Panc1 (cell line): ENCODE measurements at regions not wholly inside any gene's neighbourhood (a gene's known extent, or its start where the extent isn't known, plus 50 kb on each side); places are given as distances from the start of the nearest gene placed in this dataset.

ENCODE experiments used
- POLR2AphosphoS5 ChIP-seq: IDR thresholded peaks from 2 replicates; pipeline ENCODE4 v1.6.1; 2012; ENCODE audit warnings: mild to moderate bottlenecking, low read depth, low read length, moderate library complexity
- SIN3A ChIP-seq: IDR thresholded peaks from 2 replicates; pipeline ENCODE4 v1.6.1; 2012; ENCODE audit warnings: low read depth, mild to moderate bottlenecking, low read length, moderate library complexity, borderline replicate concordance; ENCODE audit not compliant: insufficient read depth
- TF ChIP-seq, protein P1 (sequence below): fragments of 450-650 bp; IDR thresholded peaks from 2 replicates; pipeline ENCODE4 v1.5.1; 2017; ENCODE audit warnings: mild to moderate bottlenecking
- TF ChIP-seq, protein P2 (sequence below), 2 experiments: IDR thresholded peaks; 2 replicates each; pipeline ENCODE4 v1.6.1; 2011 to 2012; ENCODE audit warnings: low read depth in 2 of 2, control low read depth in 1 of 2, low read length in 1 of 2, mild to moderate bottlenecking in 1 of 2, moderate library complexity in 1 of 2; ENCODE audit not compliant: insufficient read depth in 1 of 2

DNA sequence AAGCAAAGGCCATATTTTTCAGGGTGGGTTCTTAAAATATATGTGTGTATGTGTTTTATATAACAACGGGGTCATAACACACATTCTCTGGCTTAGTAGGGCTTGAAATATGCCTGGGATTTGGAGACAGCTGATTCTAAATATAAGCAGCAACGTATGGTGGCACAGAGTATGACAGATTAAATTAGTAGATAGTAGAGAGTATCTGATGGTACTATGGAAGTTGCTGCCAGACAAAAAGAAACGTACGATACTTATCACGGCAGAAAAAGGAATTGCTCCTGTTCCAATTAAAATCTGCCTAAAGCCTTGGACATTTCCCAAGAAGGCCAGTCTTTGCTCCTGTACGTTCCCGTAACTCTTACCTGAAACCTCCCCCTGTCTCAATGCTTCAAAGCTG, 607.9 kb upstream of the ID2 start:
- TF ChIP-seq, protein P1, sequence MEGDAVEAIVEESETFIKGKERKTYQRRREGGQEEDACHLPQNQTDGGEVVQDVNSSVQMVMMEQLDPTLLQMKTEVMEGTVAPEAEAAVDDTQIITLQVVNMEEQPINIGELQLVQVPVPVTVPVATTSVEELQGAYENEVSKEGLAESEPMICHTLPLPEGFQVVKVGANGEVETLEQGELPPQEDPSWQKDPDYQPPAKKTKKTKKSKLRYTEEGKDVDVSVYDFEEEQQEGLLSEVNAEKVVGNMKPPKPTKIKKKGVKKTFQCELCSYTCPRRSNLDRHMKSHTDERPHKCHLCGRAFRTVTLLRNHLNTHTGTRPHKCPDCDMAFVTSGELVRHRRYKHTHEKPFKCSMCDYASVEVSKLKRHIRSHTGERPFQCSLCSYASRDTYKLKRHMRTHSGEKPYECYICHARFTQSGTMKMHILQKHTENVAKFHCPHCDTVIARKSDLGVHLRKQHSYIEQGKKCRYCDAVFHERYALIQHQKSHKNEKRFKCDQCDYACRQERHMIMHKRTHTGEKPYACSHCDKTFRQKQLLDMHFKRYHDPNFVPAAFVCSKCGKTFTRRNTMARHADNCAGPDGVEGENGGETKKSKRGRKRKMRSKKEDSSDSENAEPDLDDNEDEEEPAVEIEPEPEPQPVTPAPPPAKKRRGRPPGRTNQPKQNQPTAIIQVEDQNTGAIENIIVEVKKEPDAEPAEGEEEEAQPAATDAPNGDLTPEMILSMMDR: no peak
- TF ChIP-seq POLR2AphosphoS5 (no peak), SIN3A (no peak)
- TF ChIP-seq, protein P2, sequence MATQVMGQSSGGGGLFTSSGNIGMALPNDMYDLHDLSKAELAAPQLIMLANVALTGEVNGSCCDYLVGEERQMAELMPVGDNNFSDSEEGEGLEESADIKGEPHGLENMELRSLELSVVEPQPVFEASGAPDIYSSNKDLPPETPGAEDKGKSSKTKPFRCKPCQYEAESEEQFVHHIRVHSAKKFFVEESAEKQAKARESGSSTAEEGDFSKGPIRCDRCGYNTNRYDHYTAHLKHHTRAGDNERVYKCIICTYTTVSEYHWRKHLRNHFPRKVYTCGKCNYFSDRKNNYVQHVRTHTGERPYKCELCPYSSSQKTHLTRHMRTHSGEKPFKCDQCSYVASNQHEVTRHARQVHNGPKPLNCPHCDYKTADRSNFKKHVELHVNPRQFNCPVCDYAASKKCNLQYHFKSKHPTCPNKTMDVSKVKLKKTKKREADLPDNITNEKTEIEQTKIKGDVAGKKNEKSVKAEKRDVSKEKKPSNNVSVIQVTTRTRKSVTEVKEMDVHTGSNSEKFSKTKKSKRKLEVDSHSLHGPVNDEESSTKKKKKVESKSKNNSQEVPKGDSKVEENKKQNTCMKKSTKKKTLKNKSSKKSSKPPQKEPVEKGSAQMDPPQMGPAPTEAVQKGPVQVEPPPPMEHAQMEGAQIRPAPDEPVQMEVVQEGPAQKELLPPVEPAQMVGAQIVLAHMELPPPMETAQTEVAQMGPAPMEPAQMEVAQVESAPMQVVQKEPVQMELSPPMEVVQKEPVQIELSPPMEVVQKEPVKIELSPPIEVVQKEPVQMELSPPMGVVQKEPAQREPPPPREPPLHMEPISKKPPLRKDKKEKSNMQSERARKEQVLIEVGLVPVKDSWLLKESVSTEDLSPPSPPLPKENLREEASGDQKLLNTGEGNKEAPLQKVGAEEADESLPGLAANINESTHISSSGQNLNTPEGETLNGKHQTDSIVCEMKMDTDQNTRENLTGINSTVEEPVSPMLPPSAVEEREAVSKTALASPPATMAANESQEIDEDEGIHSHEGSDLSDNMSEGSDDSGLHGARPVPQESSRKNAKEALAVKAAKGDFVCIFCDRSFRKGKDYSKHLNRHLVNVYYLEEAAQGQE (IDR thresholded peaks at IDR 0.05; ENCODE audit: insufficient read depth in 1 of 2, low read depth in 2 of 2, low read length in 1 of 2): no peak
